HEK293T (cell line): ENCODE measurements at regions not wholly inside any gene's neighbourhood (a gene's known extent, or its start where the extent isn't known, plus 50 kb on each side); places are given as distances from the start of the nearest gene placed in this dataset.

Experiments used
- ARNT ChIP-seq: fragments of 450-650 bp; IDR thresholded peaks from 2 replicates; pipeline ENCODE4 v1.6.1; 2017; ENCODE audit warnings: mild to moderate bottlenecking
- BHLHE40 ChIP-seq: fragments of 450-650 bp; IDR thresholded peaks from 2 replicates; pipeline ENCODE4 v1.6.1; 2016; ENCODE audit warnings: mild to moderate bottlenecking, moderate library complexity, borderline replicate concordance
- CTBP1 ChIP-seq: fragments of 450-650 bp; IDR thresholded peaks from 2 replicates; pipeline ENCODE4 v1.6.1; 2016; ENCODE audit warnings: borderline replicate concordance
- ELF4 ChIP-seq: fragments of 450-650 bp; IDR thresholded peaks from 2 replicates; pipeline ENCODE4 v1.6.1; 2017; ENCODE audit warnings: antibody characterized with exemption
- FOXA1 ChIP-seq: fragments of 450-650 bp; IDR thresholded peaks from 2 replicates; pipeline ENCODE4 v1.6.1; 2016; ENCODE audit warnings: mild to moderate bottlenecking
- FOXK2 ChIP-seq: fragments of 450-650 bp; IDR thresholded peaks from 2 replicates; pipeline ENCODE4 v1.6.1; 2016; ENCODE audit warnings: mild to moderate bottlenecking
- FOXM1 ChIP-seq: fragments of 450-650 bp; IDR thresholded peaks from 2 replicates; pipeline ENCODE4 v1.6.1; 2017; ENCODE audit warnings: mild to moderate bottlenecking, borderline replicate concordance
- HDGF ChIP-seq: fragments of 450-650 bp; IDR thresholded peaks from 2 replicates; pipeline ENCODE4 v1.6.1; 2017; ENCODE audit warnings: antibody characterized with exemption, borderline replicate concordance
- NFRKB ChIP-seq: fragments of 450-650 bp; IDR thresholded peaks from 2 replicates; pipeline ENCODE4 v1.6.1; 2016; ENCODE audit warnings: mild to moderate bottlenecking, moderate library complexity
- SP1 ChIP-seq: fragments of 450-650 bp; IDR thresholded peaks from 2 replicates; pipeline ENCODE4 v1.6.1; 2017
- SUZ12 ChIP-seq: fragments of 450-650 bp; IDR thresholded peaks from 2 replicates; pipeline ENCODE4 v1.6.1; 2016; ENCODE audit warnings: mild to moderate bottlenecking
- TARDBP ChIP-seq: fragments of 450-650 bp; IDR thresholded peaks from 2 replicates; pipeline ENCODE4 v1.6.1; 2016
- ZNF384 ChIP-seq: fragments of 450-650 bp; IDR thresholded peaks from 2 replicates; pipeline ENCODE4 v1.6.1; 2016
- TF ChIP-seq, protein P1 (sequence below): fragments of 450-650 bp; IDR thresholded peaks from 2 replicates; pipeline ENCODE4 v1.6.1; 2016

GRCh38 chr11:32305460-32305859 lies 129.9 kb downstream of the WT1 start:
- no peak for TF ChIP-seq ZNF384
- no peak for TF ChIP-seq SUZ12
- no peak for TF ChIP-seq FOXK2
- TF ChIP-seq SP1: no peak
- no peak for TF ChIP-seq FOXA1
- no peak for TF ChIP-seq CTBP1
- TF ChIP-seq NFRKB: no peak
- TF ChIP-seq BHLHE40: no peak
- TF ChIP-seq FOXM1: no peak
- TF ChIP-seq HDGF: no peak
- no peak for TF ChIP-seq TARDBP
- no peak for TF ChIP-seq ARNT
- no peak for TF ChIP-seq ELF4
- TF ChIP-seq, protein P1, sequence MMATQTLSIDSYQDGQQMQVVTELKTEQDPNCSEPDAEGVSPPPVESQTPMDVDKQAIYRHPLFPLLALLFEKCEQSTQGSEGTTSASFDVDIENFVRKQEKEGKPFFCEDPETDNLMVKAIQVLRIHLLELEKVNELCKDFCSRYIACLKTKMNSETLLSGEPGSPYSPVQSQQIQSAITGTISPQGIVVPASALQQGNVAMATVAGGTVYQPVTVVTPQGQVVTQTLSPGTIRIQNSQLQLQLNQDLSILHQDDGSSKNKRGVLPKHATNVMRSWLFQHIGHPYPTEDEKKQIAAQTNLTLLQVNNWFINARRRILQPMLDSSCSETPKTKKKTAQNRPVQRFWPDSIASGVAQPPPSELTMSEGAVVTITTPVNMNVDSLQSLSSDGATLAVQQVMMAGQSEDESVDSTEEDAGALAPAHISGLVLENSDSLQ: no peak
